Common myeloid progenitor, CD34-positive (primary cell): ENCODE measurements at regions not wholly inside any gene's neighbourhood (a gene's known extent, or its start where the extent isn't known, plus 50 kb on each side); places are given as distances from the start of the nearest gene placed in this dataset.
A peak's percentile ranks its signal among the peaks of the same experiment; 100 is the strongest.

Experiments
- CTCF ChIA-PET: fragments of 350-600 bp; sonication (Branson Sonifier 250); formaldehyde crosslinking; loops from one replicate; lab custom pipeline; 2021; ENCODE audit warnings: antibody characterized with exemption; lab: Charles Lee
- POLR2A ChIA-PET: fragments of 350-600 bp; sonication (Branson Sonifier 250); formaldehyde crosslinking; loops from one replicate; lab custom pipeline; 2021; ENCODE audit warnings: antibody characterized with exemption; lab: Charles Lee
- DNase-seq, 3 donors: peaks; one replicate each; pipeline versions ENCODE4 v3.0.0 to v3.0.0-alpha.2; 2013
- H3K27ac ChIP-seq, 2 experiments: 1 replicate in 1 of 2; 2 replicates in 1 of 2; pipeline ENCODE4 v1.7.0; 2013; ENCODE audit warnings: inconsistent platforms in 2 of 2, low read length in 2 of 2, mild to moderate bottlenecking in 2 of 2, low read depth in 1 of 2, moderate library complexity in 1 of 2; ENCODE audit not compliant: severe bottlenecking in 2 of 2, insufficient read depth in 1 of 2, poor library complexity in 1 of 2
- H3K27me3 ChIP-seq, 5 experiments: replicated peaks in 2 of 5; 1 replicate in 3 of 5; 2 replicates in 2 of 5; pipeline versions ENCODE4 v1.6.1 to v1.7.0; 2013; ENCODE audit warnings: low read length in 4 of 5, mild to moderate bottlenecking in 2 of 5, moderate library complexity in 2 of 5, inconsistent platforms in 1 of 5; ENCODE audit not compliant: insufficient read depth in 5 of 5, control insufficient read depth in 4 of 5
- H3K36me3 ChIP-seq, 4 experiments: 1 replicate in 2 of 4; 2 replicates in 2 of 4; pipeline versions ENCODE4 v1.6.1 to v1.7.0; 2013; ENCODE audit warnings: low read length in 3 of 4, control low read depth in 1 of 4, mild to moderate bottlenecking in 1 of 4; ENCODE audit not compliant: control insufficient read depth in 4 of 4, insufficient read depth in 4 of 4
- H3K4me1 ChIP-seq, 4 experiments: 1 replicate in 3 of 4; 2 replicates in 1 of 4; pipeline versions ENCODE4 v1.6.1 to v1.7.1; 2013; ENCODE audit warnings: low read length in 3 of 4, mild to moderate bottlenecking in 3 of 4, control low read depth in 1 of 4, inconsistent platforms in 1 of 4, moderate library complexity in 1 of 4; ENCODE audit not compliant: control insufficient read depth in 4 of 4, insufficient read depth in 4 of 4; ENCODE audit errors: control extremely low read depth in 1 of 4
- H3K4me3 ChIP-seq, 7 experiments: 1 replicate in 4 of 7; 2 replicates in 3 of 7; pipeline versions ENCODE4 v1.5.1 to v1.7.0; 2013; ENCODE audit warnings: mild to moderate bottlenecking in 7 of 7, low read length in 6 of 7, moderate library complexity in 6 of 7, inconsistent platforms in 2 of 7, low read depth in 2 of 7, control low read depth in 1 of 7; ENCODE audit not compliant: insufficient read depth in 4 of 7, control insufficient read depth in 1 of 7; ENCODE audit errors: extremely low read depth in 1 of 7
- H3K9me3 ChIP-seq, 5 experiments: 1 replicate in 4 of 5; 2 replicates in 1 of 5; pipeline versions ENCODE4 v1.6.1 to v1.7.1; 2013; ENCODE audit warnings: low read length in 4 of 5, mild to moderate bottlenecking in 2 of 5, inconsistent platforms in 1 of 5, low read depth in 1 of 5, moderate library complexity in 1 of 5; ENCODE audit not compliant: control insufficient read depth in 4 of 5, insufficient read depth in 2 of 5; ENCODE audit errors: control extremely low read depth in 1 of 5
- WGBS: methylation state at CpG from one replicate; pipeline ENCODE4 v1.1.5; 2013; ENCODE audit not compliant: insufficient coverage; 5-methylcytosine and 5-hydroxymethylcytosine counted together

- 96% methylated on average over 6 of the region's 6 CpGs for WGBS
- POLR2A ChIA-PET, result no interaction called here
- H3K27ac ChIP-seq, result no peak overlapping the region
- H3K27me3 ChIP-seq, result no peaks in the 10 kb centered on the region
- DNase-seq, result no peak
- H3K9me3 ChIP-seq, result peaks cover 0 to 2% (median 0%) of the 10 kb centered on the region in 5 experiments
- CTCF ChIA-PET, result no interaction called here
- no peaks in the 10 kb centered on the region for H3K36me3 ChIP-seq
- H3K4me1 ChIP-seq, result peaks cover 0 to 9% (median 4%) of the 10 kb centered on the region in 4 experiments
- H3K4me3 ChIP-seq, result no peak overlapping the region
Measured at GRCh38 chr1:184141361-184141880, 89.9 kb downstream of the TSEN15 start.

GRCh38 chr1:184143449-184143848 lies 91.9 kb downstream of the TSEN15 start:
- Histone ChIP-seq H3K4me1 (peaks cover 0 to 9% (median 4%) of the 10 kb centered on the region in 4 experiments), H3K36me3 (no peaks in the 10 kb centered on the region), H3K9me3 (peaks cover 0 to 3% (median 0%) of the 10 kb centered on the region in 5 experiments), H3K4me3 (no peak overlapping the region), H3K27me3 (no peaks in the 10 kb centered on the region), H3K27ac (no peak overlapping the region)
- DNase-seq, result peak in 2 of 3 donors; percentile 35 to 56
- ChIA-PET CTCF (no interaction called here), POLR2A (no interaction called here)
- WGBS, result 46% methylated on average over 3 of the region's 5 CpGs

GRCh38 chr1:184145083-184145482 lies 93.6 kb downstream of the TSEN15 start:
- Histone ChIP-seq H3K27me3 (no peaks in the 10 kb centered on the region), H3K36me3 (no peaks in the 10 kb centered on the region), H3K9me3 (peaks cover 0 to 3% (median 0%) of the 10 kb centered on the region in 5 experiments), H3K4me1 (peaks cover 0 to 11% (median 5%) of the 10 kb centered on the region in 4 experiments), H3K27ac (no peak overlapping the region), H3K4me3 (no peak overlapping the region)
- DNase-seq, result no peak
- 95% methylated on average over 2 of the region's 5 CpGs for WGBS
- ChIA-PET POLR2A (no interaction called here), CTCF (no interaction called here)

GRCh38 chr1:184146202-184146601 lies 94.7 kb downstream of the TSEN15 start:
- no peak overlapping the region for H3K27ac ChIP-seq
- H3K4me1 ChIP-seq, result peaks cover 0 to 22% (median 11%) of the 10 kb centered on the region in 4 experiments
- no peak for DNase-seq
- H3K9me3 ChIP-seq, result peaks cover 0 to 3% (median 0%) of the 10 kb centered on the region in 5 experiments
- no peaks in the 10 kb centered on the region for H3K36me3 ChIP-seq
- ChIA-PET CTCF (no interaction called here), POLR2A (no interaction called here)
- H3K27me3 ChIP-seq, result no peaks in the 10 kb centered on the region
- no peak overlapping the region for H3K4me3 ChIP-seq
- WGBS, result 100% methylated on average over 1 of the region's 4 CpGs

- Histone ChIP-seq H3K27ac (no peak overlapping the region), H3K9me3 (peaks cover 0 to 3% (median 0%) of the 10 kb centered on the region in 5 experiments), H3K4me3 (peak overlapping the region in 4 of 7 experiments; percentile 3 to 81 (median 48)), H3K4me1 (peaks cover 11 to 47% (median 33%) of the 10 kb centered on the region in 4 experiments), H3K27me3 (no peaks in the 10 kb centered on the region), H3K36me3 (no peaks in the 10 kb centered on the region)
- 68% methylated on average over 8 of the region's 9 CpGs for WGBS
- CTCF ChIA-PET, result interaction anchor here (0.6 kb wide), 1 partner anchor 583 kb away, joined by 3 read pairs; no protein-coding TSS in a partner anchor
- peak in 1 of 3 donors; percentile 19 for DNase-seq
- POLR2A ChIA-PET, result no interaction called here
Measured at GRCh38 chr1:184150776-184151531, 99.4 kb downstream of the TSEN15 start.

- peak overlapping the region; percentile 18 to 81 (median 63) for H3K4me3 ChIP-seq
- H3K4me1 ChIP-seq, result peaks cover 11 to 51% (median 33%) of the 10 kb centered on the region in 4 experiments
- 0% methylated on average over 6 of the region's 10 CpGs for WGBS
- ChIA-PET CTCF (interaction anchor here (0.6 kb wide), 1 partner anchor 17 kb away, joined by 3 read pairs; no protein-coding TSS in a partner anchor), POLR2A (no interaction called here)
- no peaks in the 10 kb centered on the region for H3K9me3 ChIP-seq
- no peaks in the 10 kb centered on the region for H3K27me3 ChIP-seq
- DNase-seq, result peak; percentile 74 to 89 (median 88)
- peak overlapping the region in 1 of 2 experiments; percentile 39 for H3K27ac ChIP-seq
- H3K36me3 ChIP-seq, result no peaks in the 10 kb centered on the region
Measured at GRCh38 chr1:184152434-184152898, 100.9 kb downstream of the TSEN15 start.

- Histone ChIP-seq H3K9me3 (no peaks in the 10 kb centered on the region), H3K36me3 (no peaks in the 10 kb centered on the region), H3K27ac (no peak overlapping the region), H3K27me3 (no peaks in the 10 kb centered on the region), H3K4me1 (peaks cover 11 to 51% (median 33%) of the 10 kb centered on the region in 4 experiments), H3K4me3 (peak overlapping the region in 6 of 7 experiments; percentile 55 to 81 (median 66))
- ChIA-PET POLR2A (no interaction called here), CTCF (no interaction called here)
- 11% methylated on average over 10 of the region's 11 CpGs for WGBS
- DNase-seq, result peak in 2 of 3 donors; percentile 41 to 55
Measured at GRCh38 chr1:184152974-184153373, 101.4 kb downstream of the TSEN15 start.
